Peyer's patch (tissue), 4 donors: ENCODE measurements at regions not wholly inside any gene's neighbourhood (a gene's known extent, or its start where the extent isn't known, plus 50 kb on each side); places are given as distances from the start of the nearest gene placed in this dataset.

ENCODE experiments used
- CTCF ChIP-seq, 6 experiments: fragments of 450-650 bp in 4 of 6; fragments of 200-600 bp in 2 of 6; sonication (generic) in 1 of 6; IDR thresholded peaks; one replicate each; pipeline ENCODE4 v1.5.1; 2017 to 2019; ENCODE audit warnings: antibody characterized with exemption in 6 of 6, mild to moderate bottlenecking in 3 of 6, moderate library complexity in 1 of 6
- POLR2A ChIP-seq, 2 donors: fragments of 450-650 bp; IDR thresholded peaks; one replicate each; pipeline ENCODE4 v1.5.1; 2017; ENCODE audit warnings: antibody characterized with exemption in 2 of 2, mild to moderate bottlenecking in 2 of 2, moderate library complexity in 2 of 2

GRCh38 chr6:156617941-156618340 lies 159.2 kb upstream of the ARID1B start:
- TF ChIP-seq CTCF (IDR thresholded peaks at IDR 0.05) (no peak), POLR2A (IDR thresholded peaks at IDR 0.05) (no peak)
